ENCODE measurements at regions not wholly inside any gene's neighbourhood (a gene's known extent, or its start where the extent isn't known, plus 50 kb on each side); places are given as distances from the start of the nearest gene placed in this dataset.
"Not testable (repeated sequence)": the region's sequence is repeated elsewhere in the genome, so short reads cannot be mapped to it uniquely, and the experiment has no call there.

GRCh38 chr7:96921231-96921630 is 84.1 kb upstream of the DLX6 start:
- DNase-seq (ENCODE audit: low read depth in 4 of 4, low spot score in 3 of 4), result no peak

- DNase-seq (ENCODE audit: low read depth in 4 of 4, low spot score in 3 of 4), result no peak
These were observed 83.6 kb upstream of the DLX6 start for GRCh38 chr7:96921771-96922170.

GRCh38 chr7:96923345-96923744 is 82.0 kb upstream of the DLX6 start:
- DNase-seq (ENCODE audit: low read depth in 4 of 4, low spot score in 3 of 4), result not testable (repeated sequence)

- DNase-seq (ENCODE audit: low read depth in 4 of 4, low spot score in 3 of 4), result no peak
These were observed 78.2 kb upstream of the DLX6 start for GRCh38 chr7:96927131-96927530.

GRCh38 chr7:96928965-96929364 is 76.4 kb upstream of the DLX6 start:
- DNase-seq (ENCODE audit: low read depth in 4 of 4, low spot score in 3 of 4), result no peak

- DNase-seq (ENCODE audit: low read depth in 4 of 4, low spot score in 3 of 4), result no peak
These were observed 73.5 kb upstream of the DLX6 start for GRCh38 chr7:96931891-96932290.

- no peak for DNase-seq (ENCODE audit: low read depth in 4 of 4, low spot score in 3 of 4)
These were observed 72.2 kb upstream of the DLX6 start for GRCh38 chr7:96933067-96933645.

- DNase-seq (ENCODE audit: low read depth in 4 of 4, low spot score in 3 of 4), result no peak
These were observed 68.7 kb upstream of the DLX6 start for GRCh38 chr7:96936621-96937020.

- DNase-seq (ENCODE audit: low read depth in 4 of 4, low spot score in 3 of 4), result no peak
These were observed 63.2 kb upstream of the DLX6 start for GRCh38 chr7:96942112-96942511.

- no peak for DNase-seq (ENCODE audit: low read depth in 4 of 4, low spot score in 3 of 4)
These were observed 55.6 kb upstream of the DLX6 start for GRCh38 chr7:96949766-96950165.

- DNase-seq (ENCODE audit: low read depth in 4 of 4, low spot score in 3 of 4), result no peak
These were observed 52.4 kb upstream of the DLX6 start for GRCh38 chr7:96952974-96953391.

- DNase-seq (ENCODE audit: low read depth in 4 of 4, low spot score in 3 of 4), result no peak
These were observed 51.5 kb upstream of the DLX6 start for GRCh38 chr7:96953676-96954513.
